Endothelial cell (in vitro differentiated cells): ENCODE measurements at regions not wholly inside any gene's neighbourhood (a gene's known extent, or its start where the extent isn't known, plus 50 kb on each side); places are given as distances from the start of the nearest gene placed in this dataset.
A peak's percentile ranks its signal among the peaks of the same experiment; 100 is the strongest.

Source experiments
- DNase-seq: peaks from one replicate; pipeline ENCODE4 v3.0.0; 2021; ENCODE audit warnings: low spot score
- H3K27ac Mint-ChIP-seq: one replicate; pipeline ENCODE4 v1.8.0; 2021; ENCODE audit warnings: mixed read lengths, inconsistent platforms; ENCODE audit not compliant: unreplicated experiment
- H3K27me3 Mint-ChIP-seq: one replicate; pipeline ENCODE4 v1.8.0; 2021; ENCODE audit warnings: mild to moderate bottlenecking, moderate library complexity, mixed read lengths, inconsistent platforms; ENCODE audit not compliant: unreplicated experiment
- H3K36me3 Mint-ChIP-seq: one replicate; pipeline ENCODE4 v1.8.0; 2021; ENCODE audit warnings: mild to moderate bottlenecking, low read depth, mixed read lengths, inconsistent platforms; ENCODE audit not compliant: unreplicated experiment
- H3K4me1 Mint-ChIP-seq: one replicate; pipeline ENCODE4 v1.8.0; 2021; ENCODE audit warnings: mild to moderate bottlenecking, mixed read lengths, inconsistent platforms; ENCODE audit not compliant: unreplicated experiment
- H3K4me3 Mint-ChIP-seq: one replicate; pipeline ENCODE4 v1.8.0; 2021; ENCODE audit warnings: mild to moderate bottlenecking, mixed read lengths, inconsistent platforms; ENCODE audit not compliant: unreplicated experiment
- H3K9me3 Mint-ChIP-seq: one replicate; pipeline ENCODE4 v1.8.0; 2021; ENCODE audit warnings: mixed read lengths, inconsistent platforms; ENCODE audit not compliant: unreplicated experiment
- CTCF ChIP-seq: fragments of 200-600 bp; sonication (generic); IDR thresholded peaks from one replicate; pipeline ENCODE4 v1.5.0; 2021; ENCODE audit warnings: antibody characterized with exemption; ENCODE audit not compliant: unreplicated experiment

- no peak for TF ChIP-seq CTCF
- H3K27ac Mint-ChIP-seq = no peak overlapping the region
- peaks cover 3% of the 10 kb centered on the region for H3K36me3 Mint-ChIP-seq
- DNase-seq = no peak
- no peaks in the 10 kb centered on the region for H3K9me3 Mint-ChIP-seq
- H3K27me3 Mint-ChIP-seq = no peaks in the 10 kb centered on the region
- H3K4me1 Mint-ChIP-seq = peaks cover 36% of the 10 kb centered on the region
- no peak overlapping the region for H3K4me3 Mint-ChIP-seq
Measured at GRCh38 chr5:81842795-81843398, 92.0 kb upstream of the SSBP2 start.

- Mint-ChIP-seq H3K27me3 (peaks cover 1% of the 10 kb centered on the region), H3K4me3 (no peak overlapping the region), H3K36me3 (peaks cover 3% of the 10 kb centered on the region), H3K27ac (no peak overlapping the region), H3K9me3 (no peaks in the 10 kb centered on the region), H3K4me1 (peaks cover 22% of the 10 kb centered on the region)
- no peak for TF ChIP-seq CTCF
- no peak for DNase-seq
Measured at GRCh38 chr5:81839034-81839433, 88.1 kb upstream of the SSBP2 start.

GRCh38 chr5:81838307-81838906 is 87.5 kb upstream of the SSBP2 start:
- Mint-ChIP-seq H3K36me3 (peaks cover 3% of the 10 kb centered on the region), H3K4me1 (peaks cover 18% of the 10 kb centered on the region), H3K27me3 (peaks cover 1% of the 10 kb centered on the region), H3K27ac (peak overlapping the region; percentile 61), H3K9me3 (no peaks in the 10 kb centered on the region), H3K4me3 (no peak overlapping the region)
- DNase-seq = no peak
- peak; percentile 50 for TF ChIP-seq CTCF

- H3K27me3 Mint-ChIP-seq = peaks cover 1% of the 10 kb centered on the region
- H3K9me3 Mint-ChIP-seq = no peaks in the 10 kb centered on the region
- no peak overlapping the region for H3K4me3 Mint-ChIP-seq
- H3K4me1 Mint-ChIP-seq = peaks cover 15% of the 10 kb centered on the region
- peaks cover 3% of the 10 kb centered on the region for H3K36me3 Mint-ChIP-seq
- H3K27ac Mint-ChIP-seq = no peak overlapping the region
- no peak for DNase-seq
- TF ChIP-seq CTCF = no peak
Measured at GRCh38 chr5:81837667-81838306, 86.9 kb upstream of the SSBP2 start.

GRCh38 chr5:81835814-81836367 is 85.0 kb upstream of the SSBP2 start:
- Mint-ChIP-seq H3K4me3 (no peak overlapping the region), H3K36me3 (peaks cover 3% of the 10 kb centered on the region), H3K27ac (no peak overlapping the region), H3K27me3 (peaks cover 1% of the 10 kb centered on the region), H3K4me1 (peaks cover 15% of the 10 kb centered on the region), H3K9me3 (no peaks in the 10 kb centered on the region)
- DNase-seq = no peak
- no peak for TF ChIP-seq CTCF
